GM21423 (cell line): ENCODE measurements at regions not wholly inside any gene's neighbourhood (a gene's known extent, or its start where the extent isn't known, plus 50 kb on each side); places are given as distances from the start of the nearest gene placed in this dataset.

Source experiments
- ATAC-seq: cut with Tn5 transposase; IDR thresholded peaks from one replicate; pipeline ENCODE4 v1.9.1; 2021; ENCODE audit warnings: mild to moderate bottlenecking, moderate library complexity; ENCODE audit not compliant: unreplicated experiment

GRCh38 chr5:125196481-125197111, 450.2 kb upstream of the ZNF608 start:
- ATAC-seq, result no peak

- no peak for ATAC-seq
Measured at GRCh38 chr5:125197321-125197720, 450.9 kb upstream of the ZNF608 start.

- no peak for ATAC-seq
Measured at GRCh38 chr5:125198270-125198974, 452.0 kb upstream of the ZNF608 start.

- no peak for ATAC-seq
Measured at GRCh38 chr5:125199373-125199772, 452.9 kb upstream of the ZNF608 start.

GRCh38 chr5:125199968-125200865, 453.8 kb upstream of the ZNF608 start:
- no peak for ATAC-seq

GRCh38 chr5:125200866-125201373, 454.5 kb upstream of the ZNF608 start:
- no peak for ATAC-seq

GRCh38 chr5:125201446-125202052, 455.1 kb upstream of the ZNF608 start:
- ATAC-seq, result no peak

GRCh38 chr5:125202353-125202752, 455.9 kb upstream of the ZNF608 start:
- ATAC-seq, result no peak

- no peak for ATAC-seq
Measured at GRCh38 chr5:125202871-125203438, 456.5 kb upstream of the ZNF608 start.

GRCh38 chr5:125203912-125204311, 457.5 kb upstream of the ZNF608 start:
- no peak for ATAC-seq

GRCh38 chr5:125205601-125206225, 459.3 kb upstream of the ZNF608 start:
- no peak for ATAC-seq

- ATAC-seq, result no peak
Measured at GRCh38 chr5:125207856-125208255, 461.4 kb upstream of the ZNF608 start.

GRCh38 chr5:125209650-125210049, 463.2 kb upstream of the ZNF608 start:
- ATAC-seq, result no peak

GRCh38 chr5:125210242-125210947, 464.0 kb upstream of the ZNF608 start:
- ATAC-seq, result no peak

- ATAC-seq, result peak; percentile 67
Measured at GRCh38 chr5:125214080-125214479, 467.6 kb upstream of the ZNF608 start.

GRCh38 chr5:125215593-125215992, 469.2 kb upstream of the ZNF608 start:
- ATAC-seq, result no peak

- ATAC-seq, result no peak
Measured at GRCh38 chr5:125219710-125220109, 473.3 kb upstream of the ZNF608 start.

- no peak for ATAC-seq
Measured at GRCh38 chr5:125220284-125220683, 473.8 kb upstream of the ZNF608 start.

- no peak for ATAC-seq
Measured at GRCh38 chr5:125222597-125223240, 476.3 kb upstream of the ZNF608 start.
